Erythroblast (primary cell): ENCODE measurements at regions not wholly inside any gene's neighbourhood (a gene's known extent, or its start where the extent isn't known, plus 50 kb on each side); places are given as distances from the start of the nearest gene placed in this dataset.

Experiments
- GATA1 ChIP-seq: IDR thresholded peaks from 2 replicates; pipeline ENCODE4 v1.6.1; 2011; ENCODE audit warnings: low read depth, mild to moderate bottlenecking, control low read depth, low read length, moderate library complexity
- POLR2A ChIP-seq: IDR thresholded peaks from 2 replicates; pipeline ENCODE4 v1.6.1; 2011; ENCODE audit warnings: mild to moderate bottlenecking, low read length

GRCh38 chr6:4415549-4415948 is 280.2 kb upstream of the ECI2 start:
- no peak for TF ChIP-seq POLR2A
- TF ChIP-seq GATA1 = no peak
